Mesendoderm (in vitro differentiated cells): ENCODE measurements at regions not wholly inside any gene's neighbourhood (a gene's known extent, or its start where the extent isn't known, plus 50 kb on each side); places are given as distances from the start of the nearest gene placed in this dataset.
"Not testable (repeated sequence)": the region's sequence is repeated elsewhere in the genome, so short reads cannot be mapped to it uniquely, and the experiment has no call there.

Experiments
- DNase-seq: peaks from one replicate; pipeline ENCODE4 v3.0.0; 2013
- H2AK5ac ChIP-seq: 2 replicates; pipeline ENCODE4 v1.6.1; 2013; ENCODE audit warnings: low read length, inconsistent platforms
- H2BK120ac ChIP-seq: 2 replicates; pipeline ENCODE4 v1.6.1; 2013; ENCODE audit warnings: low read depth, mild to moderate bottlenecking, low read length, moderate library complexity, mixed read lengths
- H2BK15ac ChIP-seq: replicated peaks from 2 replicates; pipeline ENCODE4 v1.6.1; 2013; ENCODE audit warnings: low read depth, mild to moderate bottlenecking, moderate library complexity
- H2BK5ac ChIP-seq: 2 replicates; pipeline ENCODE4 v1.6.1; 2013; ENCODE audit warnings: low read length, inconsistent platforms
- H3K18ac ChIP-seq: 2 replicates; pipeline ENCODE4 v1.6.1; 2013; ENCODE audit warnings: mild to moderate bottlenecking, low read length, mixed read lengths
- H3K23ac ChIP-seq: one replicate; pipeline ENCODE4 v1.6.1; 2013; ENCODE audit warnings: low read length
- H3K27ac ChIP-seq: 2 replicates; pipeline ENCODE4 v1.5.1; 2013; ENCODE audit warnings: low read depth, mild to moderate bottlenecking, inconsistent platforms, low read length, moderate library complexity
- H3K27me3 ChIP-seq: 2 replicates; pipeline ENCODE4 v1.6.1; 2013; ENCODE audit warnings: low read length, control low read depth, mild to moderate bottlenecking, inconsistent platforms; ENCODE audit not compliant: insufficient read depth, poor library complexity
- H3K36me3 ChIP-seq: 2 replicates; pipeline ENCODE4 v1.6.1; 2013; ENCODE audit warnings: low read length, inconsistent platforms; ENCODE audit not compliant: control insufficient read depth, insufficient read depth
- H3K4ac ChIP-seq: one replicate; pipeline ENCODE4 v1.6.1; 2013; ENCODE audit warnings: low read depth, mild to moderate bottlenecking, low read length, moderate library complexity
- H3K4me1 ChIP-seq: 2 replicates; pipeline ENCODE4 v1.6.1; 2013; ENCODE audit warnings: low read depth, low read length, inconsistent platforms; ENCODE audit not compliant: control insufficient read depth
- H3K4me2 ChIP-seq: 2 replicates; pipeline ENCODE4 v1.6.1; 2013; ENCODE audit warnings: low read length
- H3K4me3 ChIP-seq: 2 replicates; pipeline ENCODE4 v1.5.1; 2013; ENCODE audit warnings: mild to moderate bottlenecking, low read length
- H3K56ac ChIP-seq: one replicate; pipeline ENCODE4 v1.6.1; 2013; ENCODE audit warnings: low read length
- H3K79me1 ChIP-seq: 2 replicates; pipeline ENCODE4 v1.6.1; 2013; ENCODE audit warnings: low read length, inconsistent platforms
- H3K79me2 ChIP-seq: 2 replicates; pipeline ENCODE4 v1.6.1; 2013; ENCODE audit warnings: mild to moderate bottlenecking, low read length; ENCODE audit not compliant: control insufficient read depth, insufficient read depth
- H3K9ac ChIP-seq: 2 replicates; pipeline ENCODE4 v1.6.1; 2013; ENCODE audit warnings: low read length, inconsistent platforms
- H4K5ac ChIP-seq: one replicate; pipeline ENCODE4 v1.6.1; 2013; ENCODE audit warnings: low read length
- H4K8ac ChIP-seq: one replicate; pipeline ENCODE4 v1.6.1; 2013; ENCODE audit warnings: low read depth, mild to moderate bottlenecking, control low read depth, low read length, moderate library complexity
- WGBS: extraction: QIAGEN DNeasy Blood & Tissue Kit; methylation state at CpG from one replicate; pipeline ENCODE4 v1.1.7; 2013; ENCODE audit warnings: low lambda C conversion rate, missing lambda C conversion rate; ENCODE audit not compliant: insufficient coverage; ENCODE audit errors: extremely low coverage; 5-methylcytosine and 5-hydroxymethylcytosine counted together

DNA sequence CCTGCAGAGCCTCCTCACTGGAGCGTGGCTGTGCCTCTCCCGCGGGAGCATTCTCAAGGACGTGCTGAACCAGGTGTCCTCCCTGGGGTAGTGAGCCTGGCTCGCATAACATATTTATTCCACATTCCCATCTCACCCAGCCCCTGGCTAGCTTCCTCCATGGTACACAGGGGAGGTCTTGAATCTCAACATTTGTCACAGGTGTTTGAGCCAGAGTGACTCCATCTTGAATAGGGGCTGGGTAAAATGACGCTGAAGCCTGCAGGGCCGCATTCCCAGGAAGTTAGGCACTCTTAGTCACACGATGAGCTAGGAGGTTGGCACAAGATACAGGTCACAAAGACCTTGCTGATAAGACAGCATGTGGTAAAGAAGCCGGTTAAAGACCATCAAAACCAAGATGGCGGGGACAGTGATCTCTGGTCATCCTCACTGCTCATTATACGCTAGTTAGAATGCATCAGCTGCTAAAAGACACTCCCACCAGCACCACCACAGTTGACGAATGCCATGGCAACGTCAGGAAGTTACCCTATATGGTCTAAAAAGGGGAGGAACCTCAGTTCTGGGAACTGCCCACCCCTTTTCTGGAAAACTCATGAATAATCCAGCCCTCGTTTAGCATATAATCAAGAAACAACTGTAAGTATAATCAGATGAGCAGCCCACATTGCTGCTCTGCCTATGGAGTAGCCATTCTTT is 273.8 kb upstream of the IRX4 start:
- H3K4me1 ChIP-seq: no peaks in the 10 kb centered on the region
- no peak overlapping the region for H4K8ac ChIP-seq
- no peak overlapping the region for H3K4me2 ChIP-seq
- no peak overlapping the region for H4K5ac ChIP-seq
- peak; percentile 38 for DNase-seq
- no peaks in the 10 kb centered on the region for H3K79me2 ChIP-seq
- no peak overlapping the region for H3K4ac ChIP-seq
- no peak overlapping the region for H2BK120ac ChIP-seq
- H3K23ac ChIP-seq: no peak overlapping the region
- no peaks in the 10 kb centered on the region for H3K79me1 ChIP-seq
- no CpG with 5 or more reads among the region's 14 CpGs for WGBS
- H2AK5ac ChIP-seq: no peak overlapping the region
- H3K36me3 ChIP-seq: no peaks in the 10 kb centered on the region
- no peaks in the 10 kb centered on the region for H3K27me3 ChIP-seq
- H3K27ac ChIP-seq: no peak overlapping the region
- H3K4me3 ChIP-seq: no peak overlapping the region
- no peak overlapping the region for H3K56ac ChIP-seq
- no peak overlapping the region for H3K9ac ChIP-seq
- no peak overlapping the region for H2BK5ac ChIP-seq
- no peak overlapping the region for H2BK15ac ChIP-seq
- H3K18ac ChIP-seq: no peak overlapping the region

DNA sequence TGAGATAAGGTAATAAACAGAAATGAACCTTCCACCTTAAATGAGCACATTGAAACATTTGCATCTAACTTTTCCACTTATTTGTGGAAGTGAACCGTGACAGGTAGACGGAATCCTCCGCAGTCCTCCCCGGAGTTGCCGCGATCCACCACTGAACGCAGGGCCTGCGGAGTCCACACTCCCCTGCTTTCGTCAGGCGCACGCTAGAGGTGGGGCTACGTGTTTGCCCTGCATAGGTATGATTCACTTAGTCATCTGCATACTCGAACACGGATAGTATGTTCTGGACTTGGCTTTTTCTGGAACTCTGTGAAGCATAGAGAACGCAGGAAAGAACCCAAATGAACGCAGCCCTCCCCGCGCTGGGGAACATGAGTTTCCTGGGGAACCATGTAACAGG is 272.8 kb upstream of the IRX4 start:
- no peak overlapping the region for H4K8ac ChIP-seq
- H3K79me2 ChIP-seq: no peaks in the 10 kb centered on the region
- no peaks in the 10 kb centered on the region for H3K4me1 ChIP-seq
- H2AK5ac ChIP-seq: no peak overlapping the region
- no peak overlapping the region for H3K56ac ChIP-seq
- no peaks in the 10 kb centered on the region for H3K36me3 ChIP-seq
- H3K9ac ChIP-seq: no peak overlapping the region
- no peak overlapping the region for H3K27ac ChIP-seq
- H3K4me3 ChIP-seq: no peak overlapping the region
- no peak overlapping the region for H3K4ac ChIP-seq
- H2BK5ac ChIP-seq: no peak overlapping the region
- H2BK15ac ChIP-seq: no peak overlapping the region
- H3K23ac ChIP-seq: no peak overlapping the region
- no peak overlapping the region for H2BK120ac ChIP-seq
- H3K4me2 ChIP-seq: no peak overlapping the region
- WGBS: no CpG with 5 or more reads among the region's 18 CpGs
- H3K27me3 ChIP-seq: no peaks in the 10 kb centered on the region
- H3K79me1 ChIP-seq: no peaks in the 10 kb centered on the region
- H3K18ac ChIP-seq: no peak overlapping the region
- no peak for DNase-seq
- H4K5ac ChIP-seq: no peak overlapping the region

DNA sequence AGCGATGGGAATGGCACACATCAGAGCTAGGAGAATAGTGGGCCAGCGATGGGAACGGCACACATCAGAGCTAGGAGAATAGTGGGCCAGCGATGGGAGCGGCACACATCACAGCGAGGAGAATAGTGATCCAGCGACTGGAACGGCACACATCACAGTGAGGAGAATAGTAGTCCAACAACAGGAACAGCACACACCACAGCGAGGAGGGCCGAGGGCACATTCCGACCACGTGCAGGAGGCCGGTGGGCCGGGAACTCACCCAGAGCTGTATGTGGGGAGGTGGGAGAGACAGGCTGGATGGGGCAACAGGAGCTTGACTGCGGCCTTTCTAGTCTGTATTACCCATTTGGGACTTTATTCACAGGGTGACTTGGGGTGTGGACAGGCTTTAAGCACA is 271.1 kb upstream of the IRX4 start:
- H4K5ac ChIP-seq: no peak overlapping the region
- no peaks in the 10 kb centered on the region for H3K36me3 ChIP-seq
- H3K79me2 ChIP-seq: no peaks in the 10 kb centered on the region
- no peak overlapping the region for H2BK5ac ChIP-seq
- no peak overlapping the region for H3K27ac ChIP-seq
- no peak overlapping the region for H4K8ac ChIP-seq
- no peak overlapping the region for H3K18ac ChIP-seq
- no peaks in the 10 kb centered on the region for H3K27me3 ChIP-seq
- no peak overlapping the region for H2AK5ac ChIP-seq
- H3K23ac ChIP-seq: no peak overlapping the region
- no peak overlapping the region for H3K4me2 ChIP-seq
- no peak for DNase-seq
- no peak overlapping the region for H3K56ac ChIP-seq
- H3K4ac ChIP-seq: no peak overlapping the region
- H2BK120ac ChIP-seq: no peak overlapping the region
- no peak overlapping the region for H3K4me3 ChIP-seq
- no CpG with 5 or more reads among the region's 15 CpGs for WGBS
- no peaks in the 10 kb centered on the region for H3K79me1 ChIP-seq
- no peak overlapping the region for H3K9ac ChIP-seq
- no peak overlapping the region for H2BK15ac ChIP-seq
- no peaks in the 10 kb centered on the region for H3K4me1 ChIP-seq

DNA sequence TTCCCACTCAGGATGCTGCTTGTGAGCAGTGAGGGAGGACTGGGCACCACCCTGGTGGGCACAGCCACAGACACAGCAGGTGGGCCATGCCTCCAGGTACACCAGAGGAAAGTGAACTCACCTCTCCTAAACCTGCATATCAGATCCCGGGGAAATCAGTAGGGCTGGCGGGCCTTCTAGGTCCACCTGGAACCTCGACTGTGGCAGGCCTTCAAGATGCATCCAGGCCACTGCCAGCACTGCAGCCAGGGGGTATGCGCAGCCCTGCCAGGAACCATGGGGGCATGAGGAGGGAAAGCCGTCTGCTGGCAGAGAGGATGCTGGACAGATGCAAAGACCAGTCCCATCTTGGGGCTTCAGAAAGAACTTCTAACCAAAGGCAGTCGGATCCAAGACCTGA is 270.6 kb upstream of the IRX4 start:
- no peaks in the 10 kb centered on the region for H3K79me2 ChIP-seq
- no peak overlapping the region for H2BK5ac ChIP-seq

DNA sequence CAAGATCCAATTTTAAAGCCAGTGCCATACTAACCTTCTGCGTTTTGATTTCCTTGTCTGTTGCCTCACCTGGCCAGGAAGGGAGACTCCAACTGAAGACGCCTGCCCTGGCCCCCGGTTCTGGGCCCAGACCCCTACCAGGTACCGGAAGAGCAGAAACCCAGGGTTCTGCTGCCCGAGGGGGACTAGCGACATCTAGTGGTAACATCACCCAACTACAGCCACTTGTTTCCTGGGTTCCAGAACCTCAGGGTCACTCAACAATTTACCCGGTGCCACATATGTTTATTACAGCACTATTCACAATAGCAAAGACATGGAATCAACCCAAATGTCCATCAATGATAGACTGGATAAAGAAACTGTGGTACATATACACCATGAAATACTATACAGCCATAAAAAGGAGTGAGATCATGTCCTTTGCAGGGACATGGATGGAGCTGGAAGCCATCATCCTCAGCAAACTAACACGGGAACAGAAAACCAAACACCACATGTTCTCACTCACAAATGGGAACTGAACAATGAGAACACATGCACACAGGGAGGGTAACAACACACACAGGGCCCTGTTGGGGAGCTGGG is 268.7 kb upstream of the IRX4 start:
- not testable (repeated sequence) for H3K27me3 ChIP-seq, H3K4me1 ChIP-seq, H2BK120ac ChIP-seq, H3K23ac ChIP-seq, H2AK5ac ChIP-seq, H3K79me1 ChIP-seq, H4K8ac ChIP-seq, H3K27ac ChIP-seq, H2BK5ac ChIP-seq, H3K9ac ChIP-seq, H3K79me2 ChIP-seq, H2BK15ac ChIP-seq, H3K4me3 ChIP-seq, H3K36me3 ChIP-seq, H3K18ac ChIP-seq, H4K5ac ChIP-seq, H3K4me2 ChIP-seq, H3K4ac ChIP-seq
- peak; percentile 52 for DNase-seq
- WGBS: no CpG with 5 or more reads among the region's 8 CpGs
- H3K56ac ChIP-seq: peak overlapping the region; percentile 17

More for the DNA sequence above, 270.6 kb upstream of the IRX4 start:
- Histone ChIP-seq H2AK5ac (no peak overlapping the region), H3K4me2 (no peak overlapping the region), H3K56ac (no peak overlapping the region), H3K79me1 (no peaks in the 10 kb centered on the region), H3K4me3 (no peak overlapping the region), H2BK15ac (no peak overlapping the region), H3K27ac (no peak overlapping the region), H3K4ac (no peak overlapping the region), H3K9ac (no peak overlapping the region), H3K27me3 (no peaks in the 10 kb centered on the region), H4K5ac (no peak overlapping the region), H3K23ac (no peak overlapping the region), H2BK120ac (no peak overlapping the region), H3K18ac (no peak overlapping the region), H4K8ac (no peak overlapping the region), H3K36me3 (no peaks in the 10 kb centered on the region), H3K4me1 (no peaks in the 10 kb centered on the region)
- DNase-seq: no peak
- WGBS: no CpG with 5 or more reads among the region's 6 CpGs

DNA sequence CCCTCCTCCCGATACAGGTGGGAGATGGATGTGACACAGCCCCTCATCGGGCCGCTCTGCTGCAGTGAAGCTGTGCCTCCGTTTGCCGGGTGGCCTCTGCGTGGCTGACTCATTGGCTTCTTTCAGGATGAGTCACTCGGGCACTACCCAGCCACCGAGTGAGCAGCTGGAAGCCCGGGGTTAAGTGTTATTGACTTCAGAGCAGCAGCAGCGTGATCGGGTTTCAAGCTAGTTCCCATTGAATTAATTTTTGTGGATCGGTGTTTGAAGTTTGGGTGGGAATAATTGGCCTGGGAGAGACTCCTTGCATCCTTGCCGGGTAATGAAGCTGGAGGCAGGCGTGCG is 266.4 kb upstream of the IRX4 start:
- Histone ChIP-seq H2BK15ac (no peak overlapping the region), H3K79me2 (no peaks in the 10 kb centered on the region), H3K4me2 (no peak overlapping the region), H3K4me1 (no peaks in the 10 kb centered on the region), H2BK120ac (no peak overlapping the region), H3K23ac (no peak overlapping the region), H3K27me3 (no peaks in the 10 kb centered on the region), H4K5ac (no peak overlapping the region), H3K4me3 (no peak overlapping the region), H4K8ac (no peak overlapping the region), H3K9ac (no peak overlapping the region), H2AK5ac (no peak overlapping the region), H3K36me3 (no peaks in the 10 kb centered on the region), H2BK5ac (no peak overlapping the region), H3K56ac (no peak overlapping the region), H3K79me1 (no peaks in the 10 kb centered on the region), H3K4ac (no peak overlapping the region), H3K27ac (no peak overlapping the region), H3K18ac (no peak overlapping the region)
- WGBS: no CpG with 5 or more reads among the region's 15 CpGs
- DNase-seq: peak; percentile 87
